ENCODE measurements at regions not wholly inside any gene's neighbourhood (a gene's known extent, or its start where the extent isn't known, plus 50 kb on each side); places are given as distances from the start of the nearest gene placed in this dataset.

DNA sequence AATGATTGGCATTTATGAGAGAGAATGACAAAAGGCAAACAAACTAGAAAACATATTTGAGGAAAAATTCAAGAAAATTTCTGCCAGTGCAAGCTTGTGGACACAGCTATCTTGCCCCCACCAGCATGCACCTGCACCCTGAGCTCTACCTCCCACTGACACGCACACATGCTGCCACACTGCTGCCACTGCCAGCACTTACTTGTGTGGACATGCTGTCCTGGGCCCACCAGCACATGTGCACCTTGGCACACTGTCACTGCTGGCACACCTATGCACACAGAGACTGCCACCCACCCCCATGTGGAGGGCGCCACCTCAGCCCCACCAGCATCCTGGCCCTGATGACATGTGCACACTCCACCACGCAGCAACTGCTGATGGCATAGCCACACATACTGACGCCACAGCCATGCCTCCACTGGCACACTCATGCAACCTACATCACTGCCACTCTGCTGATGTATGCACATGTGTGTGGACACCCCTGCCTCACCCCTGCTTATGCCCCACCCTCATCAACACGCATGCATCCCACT lies 475.0 kb downstream of the SOX5 start:
- no peak for ATAC-seq
- H3K4me3 ChIP-seq, result no peak overlapping the region
- intact Hi-C loops (cut with DNase I), result no loop called here
- peak in 1 of 4 donors; percentile 48 for DNase-seq
- no peaks in the 10 kb centered on the region for H3K4me1 ChIP-seq
- no peak for TF ChIP-seq CTCF (IDR thresholded peaks at IDR 0.05)
- H3K36me3 ChIP-seq, result no peaks in the 10 kb centered on the region
- peaks cover 0 to 33% of the 10 kb centered on the region in 2 donors for H3K9me3 ChIP-seq
- H3K27ac ChIP-seq, result no peak overlapping the region
- no peaks in the 10 kb centered on the region for H3K27me3 ChIP-seq

All from left lung (tissue), 4 donors.